Activated naive CD8-positive, alpha-beta T cell treated with anti-CD3 and anti-CD28 coated beads, Interleukin-2, amount 50 U/mL, for 24 hours (primary cell): ENCODE measurements at regions not wholly inside any gene's neighbourhood (a gene's known extent, or its start where the extent isn't known, plus 50 kb on each side); places are given as distances from the start of the nearest gene placed in this dataset.

ENCODE experiments used
- ATAC-seq: fragments of 150-1000 bp; cut with Tn5 transposase; one replicate; pipeline ENCODE4 v1.10.0; 2021
- DNase-seq: peaks from one replicate; pipeline ENCODE4 v3.0.0; 2021
- H3K27ac Mint-ChIP-seq: one replicate; pipeline ENCODE4 v1.8.0; 2021; ENCODE audit warnings: mild to moderate bottlenecking, mixed read lengths
- H3K27me3 Mint-ChIP-seq: one replicate; pipeline ENCODE4 v1.8.0; 2021; ENCODE audit warnings: mixed read lengths
- H3K36me3 Mint-ChIP-seq: one replicate; pipeline ENCODE4 v1.8.0; 2021; ENCODE audit warnings: low read depth, mixed read lengths
- H3K4me1 Mint-ChIP-seq: one replicate; pipeline ENCODE4 v1.8.0; 2021; ENCODE audit warnings: mixed read lengths
- H3K4me3 Mint-ChIP-seq: one replicate; pipeline ENCODE4 v1.8.0; 2021; ENCODE audit warnings: mild to moderate bottlenecking, moderate library complexity, mixed read lengths
- H3K9me3 Mint-ChIP-seq: one replicate; pipeline ENCODE4 v1.8.0; 2021; ENCODE audit warnings: mixed read lengths

DNA sequence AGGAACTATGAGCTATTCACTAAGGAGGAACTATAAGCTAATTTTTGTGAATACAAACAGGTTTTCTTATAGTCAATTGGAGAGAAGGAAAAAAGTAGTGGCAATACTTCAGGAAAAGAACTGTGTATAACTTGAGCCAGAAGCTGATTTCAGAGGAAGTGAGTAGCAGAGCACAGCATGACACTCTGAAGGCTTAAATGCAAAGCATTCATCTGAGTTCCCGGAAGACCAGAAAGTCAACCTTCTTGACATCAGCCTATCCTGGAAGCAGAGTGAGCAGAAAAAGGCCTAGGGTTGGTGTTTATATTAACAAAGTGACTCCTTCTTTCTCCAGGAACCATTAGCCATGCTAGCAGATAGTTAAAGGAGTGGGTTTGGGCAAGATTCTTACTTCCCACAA, 545.2 kb downstream of the MRPL39 start:
- H3K4me3 Mint-ChIP-seq, result no peak overlapping the region

DNA sequence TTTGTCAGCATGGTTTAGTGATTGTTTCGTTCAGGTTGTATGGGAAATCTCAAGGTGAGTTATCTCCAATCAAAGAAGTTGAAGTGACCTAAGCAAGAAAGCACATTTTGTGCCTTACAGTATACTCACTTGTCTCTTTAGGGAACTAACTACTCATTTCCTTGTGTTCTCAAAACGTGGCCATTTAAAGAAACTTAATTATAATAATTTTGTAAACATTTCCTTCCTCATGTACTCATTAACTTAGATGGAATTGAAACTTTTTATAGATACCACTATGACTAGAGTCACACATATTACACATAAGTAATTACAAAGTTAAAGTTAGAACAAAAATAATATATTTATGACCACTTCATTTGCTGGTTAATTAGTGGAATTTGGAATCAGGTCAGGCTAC, 552.6 kb downstream of the MRPL39 start:
- Mint-ChIP-seq H3K36me3 (no peaks in the 10 kb centered on the region), H3K9me3 (peaks cover 6% of the 10 kb centered on the region), H3K4me1 (no peaks in the 10 kb centered on the region), H3K27me3 (no peaks in the 10 kb centered on the region), H3K4me3 (no peak overlapping the region), H3K27ac (no peak overlapping the region)
- DNase-seq (no peak), ATAC-seq (no peak)

More for the DNA sequence above, 545.2 kb downstream of the MRPL39 start:
- Mint-ChIP-seq H3K4me1 (no peaks in the 10 kb centered on the region), H3K27ac (no peak overlapping the region), H3K36me3 (no peaks in the 10 kb centered on the region), H3K27me3 (no peaks in the 10 kb centered on the region), H3K9me3 (no peaks in the 10 kb centered on the region)
- DNase-seq (no peak), ATAC-seq (no peak)

- no peaks in the 10 kb centered on the region for H3K36me3 Mint-ChIP-seq
- H3K27ac Mint-ChIP-seq, result no peak overlapping the region
- H3K4me3 Mint-ChIP-seq, result no peak overlapping the region
- peaks cover 4% of the 10 kb centered on the region for H3K9me3 Mint-ChIP-seq
- H3K27me3 Mint-ChIP-seq, result no peaks in the 10 kb centered on the region
- ATAC-seq, result no peak
- no peak for DNase-seq
- peaks cover 1% of the 10 kb centered on the region for H3K4me1 Mint-ChIP-seq
Observed at GRCh38 chr21:25039461-25040380, 567.6 kb downstream of the MRPL39 start.

DNA sequence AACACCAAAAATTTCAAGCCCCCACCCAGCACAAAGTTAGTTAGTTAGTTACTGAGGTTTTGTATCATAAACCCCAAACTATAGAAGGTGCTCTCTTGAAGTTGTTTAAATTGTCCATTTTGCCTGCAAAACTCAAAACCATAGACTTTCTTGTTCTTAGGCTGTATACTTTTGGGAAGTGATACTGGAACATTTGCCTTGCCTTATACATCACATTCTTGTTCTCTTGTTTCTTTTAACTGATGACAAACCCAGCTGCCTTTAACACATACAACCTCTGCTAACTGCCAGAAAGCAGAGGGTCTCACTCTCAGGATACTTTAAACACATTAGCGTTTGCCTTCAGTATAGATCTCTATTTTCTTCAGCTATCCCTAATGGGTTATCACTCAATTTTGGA, 570.5 kb downstream of the MRPL39 start:
- Mint-ChIP-seq H3K27me3 (no peaks in the 10 kb centered on the region), H3K9me3 (peaks cover 4% of the 10 kb centered on the region), H3K4me1 (peaks cover 1% of the 10 kb centered on the region), H3K27ac (no peak overlapping the region), H3K4me3 (no peak overlapping the region), H3K36me3 (no peaks in the 10 kb centered on the region)
- ATAC-seq (no peak), DNase-seq (no peak)

DNA sequence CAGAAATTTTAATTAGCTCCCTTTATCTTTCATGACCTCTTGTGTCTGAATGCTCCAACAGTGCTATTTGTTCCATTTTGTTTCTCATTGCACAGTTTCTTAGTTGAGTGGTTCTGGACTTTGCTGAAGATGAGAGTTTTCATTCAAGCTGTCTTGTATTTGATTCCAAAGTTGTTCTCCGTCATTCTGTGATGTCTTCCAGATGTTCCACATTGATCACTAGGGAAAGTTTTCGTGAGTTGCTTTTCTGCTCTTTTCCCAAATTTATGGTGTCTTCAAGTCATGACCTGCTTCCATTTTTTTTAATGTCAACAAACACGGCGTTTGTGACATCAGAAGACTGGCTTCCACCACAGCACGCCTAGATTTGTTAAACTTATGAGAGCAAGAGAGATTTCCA, 575.5 kb downstream of the MRPL39 start:
- Mint-ChIP-seq H3K27ac (no peak overlapping the region), H3K27me3 (no peaks in the 10 kb centered on the region), H3K4me3 (no peak overlapping the region), H3K36me3 (no peaks in the 10 kb centered on the region), H3K4me1 (no peaks in the 10 kb centered on the region), H3K9me3 (peaks cover 1% of the 10 kb centered on the region)
- ATAC-seq, result no peak
- DNase-seq, result no peak

GRCh38 chr21:25029580-25029979, 577.7 kb downstream of the MRPL39 start:
- no peak for DNase-seq
- Mint-ChIP-seq H3K27me3 (no peaks in the 10 kb centered on the region), H3K9me3 (peaks cover 4% of the 10 kb centered on the region), H3K4me1 (no peaks in the 10 kb centered on the region), H3K4me3 (no peak overlapping the region), H3K27ac (no peak overlapping the region), H3K36me3 (no peaks in the 10 kb centered on the region)
- ATAC-seq, result no peak

- Mint-ChIP-seq H3K36me3 (no peaks in the 10 kb centered on the region), H3K4me3 (no peak overlapping the region), H3K27ac (no peak overlapping the region), H3K4me1 (no peaks in the 10 kb centered on the region), H3K9me3 (peaks cover 4% of the 10 kb centered on the region), H3K27me3 (no peaks in the 10 kb centered on the region)
- DNase-seq (no peak), ATAC-seq (no peak)
Observed at GRCh38 chr21:25025596-25025995, 581.7 kb downstream of the MRPL39 start.

DNA sequence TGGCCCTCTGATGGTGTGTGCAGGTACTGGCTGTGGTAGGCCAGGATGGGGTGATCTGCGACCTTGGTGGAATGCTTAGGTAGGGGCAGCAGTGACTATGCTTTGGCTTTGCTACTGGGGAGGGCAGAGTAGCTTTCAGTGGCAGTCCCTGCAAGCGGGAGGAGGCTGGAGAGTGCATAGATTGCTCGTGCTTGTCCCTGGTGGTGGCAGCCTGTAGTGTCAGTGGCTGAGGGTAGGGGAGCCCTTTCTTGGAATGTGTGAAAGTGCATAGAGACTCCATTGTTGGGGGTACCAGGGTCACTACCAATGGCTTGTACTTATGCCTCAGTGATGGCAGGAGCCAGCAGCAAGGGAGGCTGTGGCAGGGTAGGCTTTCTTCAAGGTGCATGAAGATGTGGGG, 582.6 kb downstream of the MRPL39 start:
- DNase-seq (no peak), ATAC-seq (no peak)
- Mint-ChIP-seq H3K9me3 (peaks cover 4% of the 10 kb centered on the region), H3K4me3 (no peak overlapping the region), H3K4me1 (no peaks in the 10 kb centered on the region), H3K27me3 (no peaks in the 10 kb centered on the region), H3K36me3 (no peaks in the 10 kb centered on the region), H3K27ac (no peak overlapping the region)

DNA sequence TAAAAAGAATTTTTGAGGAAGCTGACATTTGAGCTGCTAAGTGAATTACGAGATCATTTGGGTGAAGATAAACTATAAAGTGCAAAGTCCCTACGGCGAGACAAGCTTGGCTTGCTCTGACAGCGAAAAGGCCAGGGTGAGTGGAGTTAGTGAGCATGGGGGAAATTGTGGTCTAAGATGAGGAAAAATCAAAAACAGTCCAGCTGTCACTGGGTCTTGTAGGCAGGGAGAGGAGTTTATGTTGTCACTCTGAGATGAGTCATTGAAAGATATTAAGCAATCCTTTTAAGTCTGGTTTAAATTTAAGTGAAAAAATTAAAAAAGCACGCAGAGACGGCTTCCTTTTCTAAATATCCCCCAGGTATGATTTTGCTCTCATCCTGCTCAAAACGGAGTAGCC, 601.9 kb downstream of the MRPL39 start:
- Mint-ChIP-seq H3K4me3 (no peak overlapping the region), H3K27ac (no peak overlapping the region), H3K9me3 (peaks cover 5% of the 10 kb centered on the region), H3K36me3 (no peaks in the 10 kb centered on the region), H3K4me1 (no peaks in the 10 kb centered on the region), H3K27me3 (no peaks in the 10 kb centered on the region)
- no peak for DNase-seq
- ATAC-seq, result no peak

DNA sequence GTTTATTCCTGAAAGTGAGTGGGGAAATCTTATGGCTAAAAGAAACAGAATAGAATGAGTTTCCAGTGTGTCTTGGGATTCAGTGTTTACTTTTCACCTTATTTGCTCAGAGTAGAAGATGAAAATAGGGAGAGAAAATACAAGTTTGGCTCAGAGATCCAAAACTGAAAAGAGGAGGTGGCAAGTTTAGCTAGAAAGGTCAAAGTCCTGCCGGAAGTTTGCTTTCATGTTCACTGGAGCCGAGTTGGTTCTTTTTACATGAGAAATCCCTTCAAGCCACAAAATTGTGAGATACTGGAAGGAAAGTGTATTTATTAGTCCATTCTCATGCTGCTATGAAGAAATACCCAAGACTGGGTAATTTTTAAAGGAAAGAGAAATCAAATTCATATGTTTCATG, 604.6 kb downstream of the MRPL39 start:
- Mint-ChIP-seq H3K4me3 (no peak overlapping the region), H3K4me1 (no peaks in the 10 kb centered on the region), H3K36me3 (no peaks in the 10 kb centered on the region), H3K27me3 (no peaks in the 10 kb centered on the region), H3K9me3 (peaks cover 5% of the 10 kb centered on the region), H3K27ac (no peak overlapping the region)
- ATAC-seq (no peak), DNase-seq (no peak)

GRCh38 chr21:24995216-24995615, 612.1 kb downstream of the MRPL39 start:
- ATAC-seq (no peak), DNase-seq (no peak)
- Mint-ChIP-seq H3K4me1 (no peaks in the 10 kb centered on the region), H3K36me3 (no peaks in the 10 kb centered on the region), H3K27ac (no peak overlapping the region), H3K4me3 (no peak overlapping the region), H3K27me3 (no peaks in the 10 kb centered on the region), H3K9me3 (no peaks in the 10 kb centered on the region)

GRCh38 chr21:24994717-24995116, 612.6 kb downstream of the MRPL39 start:
- Mint-ChIP-seq H3K4me1 (no peaks in the 10 kb centered on the region), H3K9me3 (no peaks in the 10 kb centered on the region), H3K27me3 (no peaks in the 10 kb centered on the region), H3K36me3 (no peaks in the 10 kb centered on the region), H3K4me3 (no peak overlapping the region), H3K27ac (no peak overlapping the region)
- DNase-seq (no peak), ATAC-seq (no peak)

DNA sequence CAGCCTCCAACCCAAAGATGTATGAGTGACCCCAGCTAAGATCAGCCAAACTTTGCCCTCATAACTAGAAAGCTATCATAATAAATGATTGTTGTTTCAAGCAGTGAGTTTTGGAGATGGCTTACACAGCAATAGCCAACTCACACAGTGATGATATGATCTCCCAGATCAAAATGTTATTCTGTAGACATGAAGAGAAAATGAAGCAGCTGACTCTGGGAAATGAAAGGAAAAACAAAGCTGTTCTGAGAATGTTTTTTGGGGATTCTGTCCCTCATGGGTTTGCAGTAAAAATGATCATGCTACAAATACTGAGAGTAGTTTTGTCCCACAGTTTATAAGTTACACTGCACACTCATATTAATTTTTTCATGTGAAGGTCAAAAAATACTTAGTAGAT, 617.8 kb downstream of the MRPL39 start:
- no peaks in the 10 kb centered on the region for H3K27me3 Mint-ChIP-seq
- ATAC-seq (no peak), DNase-seq (no peak)
- H3K36me3 Mint-ChIP-seq, result no peaks in the 10 kb centered on the region
- H3K27ac Mint-ChIP-seq, result no peak overlapping the region
- H3K4me3 Mint-ChIP-seq, result no peak overlapping the region
- H3K9me3 Mint-ChIP-seq, result no peaks in the 10 kb centered on the region
- H3K4me1 Mint-ChIP-seq, result no peaks in the 10 kb centered on the region

- Mint-ChIP-seq H3K9me3 (no peaks in the 10 kb centered on the region), H3K4me1 (no peaks in the 10 kb centered on the region), H3K4me3 (no peak overlapping the region), H3K36me3 (no peaks in the 10 kb centered on the region), H3K27ac (no peak overlapping the region), H3K27me3 (no peaks in the 10 kb centered on the region)
- no peak for DNase-seq
- ATAC-seq, result no peak
Observed at GRCh38 chr21:24988941-24989340, 618.3 kb downstream of the MRPL39 start.

DNA sequence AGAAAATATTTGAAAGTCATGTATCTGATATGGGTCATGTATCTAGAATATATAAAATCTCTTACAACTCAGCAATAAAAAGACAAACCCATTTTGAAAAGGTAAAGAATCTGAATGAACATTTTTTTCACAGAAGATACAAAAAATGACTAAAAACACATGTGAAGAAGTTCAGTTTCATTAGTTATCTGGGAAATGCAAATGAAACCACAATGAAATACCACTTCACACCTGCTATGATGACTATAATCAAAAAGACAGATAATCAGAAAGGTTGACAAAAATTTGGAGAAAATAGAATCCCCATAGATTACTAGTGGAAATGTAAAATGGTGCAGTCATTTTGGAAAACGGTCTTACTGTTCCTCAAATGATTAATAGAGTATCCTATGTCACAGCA, 631.0 kb downstream of the MRPL39 start:
- Mint-ChIP-seq H3K9me3 (peaks cover 14% of the 10 kb centered on the region), H3K27ac (no peak overlapping the region), H3K4me3 (no peak overlapping the region), H3K36me3 (no peaks in the 10 kb centered on the region), H3K27me3 (no peaks in the 10 kb centered on the region), H3K4me1 (no peaks in the 10 kb centered on the region)
- DNase-seq (no peak), ATAC-seq (no peak)

GRCh38 chr21:24969068-24969467, 638.2 kb downstream of the MRPL39 start:
- no peak for DNase-seq
- H3K27me3 Mint-ChIP-seq, result no peaks in the 10 kb centered on the region
- no peak overlapping the region for H3K4me3 Mint-ChIP-seq
- no peaks in the 10 kb centered on the region for H3K36me3 Mint-ChIP-seq
- no peak for ATAC-seq
- no peak overlapping the region for H3K27ac Mint-ChIP-seq
- H3K9me3 Mint-ChIP-seq, result peaks cover 17% of the 10 kb centered on the region
- no peaks in the 10 kb centered on the region for H3K4me1 Mint-ChIP-seq
